GM12878 (cell line): ENCODE measurements at regions not wholly inside any gene's neighbourhood (a gene's known extent, or its start where the extent isn't known, plus 50 kb on each side); places are given as distances from the start of the nearest gene placed in this dataset.

Experiments
- BMI1 ChIP-seq: fragments of 450-650 bp; IDR thresholded peaks from 2 replicates; pipeline ENCODE4 v1.6.1; 2016; ENCODE audit warnings: mild to moderate bottlenecking, moderate library complexity, borderline replicate concordance
- SP1 ChIP-seq: IDR thresholded peaks from one replicate; pipeline ENCODE4 v1.6.1; 2011; ENCODE audit warnings: low read depth, low read length
- TF ChIP-seq, protein P1 (sequence below): fragments of 450-650 bp; IDR thresholded peaks from 2 replicates; pipeline ENCODE4 v1.6.1; 2017; ENCODE audit warnings: mild to moderate bottlenecking
- TF ChIP-seq, protein P2 (sequence below): fragments of 450-650 bp; IDR thresholded peaks from 2 replicates; pipeline ENCODE4 v1.6.1; 2017; ENCODE audit warnings: antibody characterized with exemption, mild to moderate bottlenecking, moderate library complexity
- TF ChIP-seq, protein P3 (sequence below): fragments of 450-650 bp; IDR thresholded peaks from 2 replicates; pipeline ENCODE4 v1.6.1; 2016; ENCODE audit warnings: mild to moderate bottlenecking, moderate library complexity, borderline replicate concordance

GRCh38 chr3:188949456-188949855 is 222.3 kb upstream of the TPRG1 start (continued):
- TF ChIP-seq, protein P1, sequence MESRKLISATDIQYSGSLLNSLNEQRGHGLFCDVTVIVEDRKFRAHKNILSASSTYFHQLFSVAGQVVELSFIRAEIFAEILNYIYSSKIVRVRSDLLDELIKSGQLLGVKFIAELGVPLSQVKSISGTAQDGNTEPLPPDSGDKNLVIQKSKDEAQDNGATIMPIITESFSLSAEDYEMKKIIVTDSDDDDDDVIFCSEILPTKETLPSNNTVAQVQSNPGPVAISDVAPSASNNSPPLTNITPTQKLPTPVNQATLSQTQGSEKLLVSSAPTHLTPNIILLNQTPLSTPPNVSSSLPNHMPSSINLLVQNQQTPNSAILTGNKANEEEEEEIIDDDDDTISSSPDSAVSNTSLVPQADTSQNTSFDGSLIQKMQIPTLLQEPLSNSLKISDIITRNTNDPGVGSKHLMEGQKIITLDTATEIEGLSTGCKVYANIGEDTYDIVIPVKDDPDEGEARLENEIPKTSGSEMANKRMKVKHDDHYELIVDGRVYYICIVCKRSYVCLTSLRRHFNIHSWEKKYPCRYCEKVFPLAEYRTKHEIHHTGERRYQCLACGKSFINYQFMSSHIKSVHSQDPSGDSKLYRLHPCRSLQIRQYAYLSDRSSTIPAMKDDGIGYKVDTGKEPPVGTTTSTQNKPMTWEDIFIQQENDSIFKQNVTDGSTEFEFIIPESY: no peak
- TF ChIP-seq, protein P2, sequence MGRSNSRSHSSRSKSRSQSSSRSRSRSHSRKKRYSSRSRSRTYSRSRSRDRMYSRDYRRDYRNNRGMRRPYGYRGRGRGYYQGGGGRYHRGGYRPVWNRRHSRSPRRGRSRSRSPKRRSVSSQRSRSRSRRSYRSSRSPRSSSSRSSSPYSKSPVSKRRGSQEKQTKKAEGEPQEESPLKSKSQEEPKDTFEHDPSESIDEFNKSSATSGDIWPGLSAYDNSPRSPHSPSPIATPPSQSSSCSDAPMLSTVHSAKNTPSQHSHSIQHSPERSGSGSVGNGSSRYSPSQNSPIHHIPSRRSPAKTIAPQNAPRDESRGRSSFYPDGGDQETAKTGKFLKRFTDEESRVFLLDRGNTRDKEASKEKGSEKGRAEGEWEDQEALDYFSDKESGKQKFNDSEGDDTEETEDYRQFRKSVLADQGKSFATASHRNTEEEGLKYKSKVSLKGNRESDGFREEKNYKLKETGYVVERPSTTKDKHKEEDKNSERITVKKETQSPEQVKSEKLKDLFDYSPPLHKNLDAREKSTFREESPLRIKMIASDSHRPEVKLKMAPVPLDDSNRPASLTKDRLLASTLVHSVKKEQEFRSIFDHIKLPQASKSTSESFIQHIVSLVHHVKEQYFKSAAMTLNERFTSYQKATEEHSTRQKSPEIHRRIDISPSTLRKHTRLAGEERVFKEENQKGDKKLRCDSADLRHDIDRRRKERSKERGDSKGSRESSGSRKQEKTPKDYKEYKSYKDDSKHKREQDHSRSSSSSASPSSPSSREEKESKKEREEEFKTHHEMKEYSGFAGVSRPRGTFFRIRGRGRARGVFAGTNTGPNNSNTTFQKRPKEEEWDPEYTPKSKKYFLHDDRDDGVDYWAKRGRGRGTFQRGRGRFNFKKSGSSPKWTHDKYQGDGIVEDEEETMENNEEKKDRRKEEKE: no peak
- TF ChIP-seq, protein P3, sequence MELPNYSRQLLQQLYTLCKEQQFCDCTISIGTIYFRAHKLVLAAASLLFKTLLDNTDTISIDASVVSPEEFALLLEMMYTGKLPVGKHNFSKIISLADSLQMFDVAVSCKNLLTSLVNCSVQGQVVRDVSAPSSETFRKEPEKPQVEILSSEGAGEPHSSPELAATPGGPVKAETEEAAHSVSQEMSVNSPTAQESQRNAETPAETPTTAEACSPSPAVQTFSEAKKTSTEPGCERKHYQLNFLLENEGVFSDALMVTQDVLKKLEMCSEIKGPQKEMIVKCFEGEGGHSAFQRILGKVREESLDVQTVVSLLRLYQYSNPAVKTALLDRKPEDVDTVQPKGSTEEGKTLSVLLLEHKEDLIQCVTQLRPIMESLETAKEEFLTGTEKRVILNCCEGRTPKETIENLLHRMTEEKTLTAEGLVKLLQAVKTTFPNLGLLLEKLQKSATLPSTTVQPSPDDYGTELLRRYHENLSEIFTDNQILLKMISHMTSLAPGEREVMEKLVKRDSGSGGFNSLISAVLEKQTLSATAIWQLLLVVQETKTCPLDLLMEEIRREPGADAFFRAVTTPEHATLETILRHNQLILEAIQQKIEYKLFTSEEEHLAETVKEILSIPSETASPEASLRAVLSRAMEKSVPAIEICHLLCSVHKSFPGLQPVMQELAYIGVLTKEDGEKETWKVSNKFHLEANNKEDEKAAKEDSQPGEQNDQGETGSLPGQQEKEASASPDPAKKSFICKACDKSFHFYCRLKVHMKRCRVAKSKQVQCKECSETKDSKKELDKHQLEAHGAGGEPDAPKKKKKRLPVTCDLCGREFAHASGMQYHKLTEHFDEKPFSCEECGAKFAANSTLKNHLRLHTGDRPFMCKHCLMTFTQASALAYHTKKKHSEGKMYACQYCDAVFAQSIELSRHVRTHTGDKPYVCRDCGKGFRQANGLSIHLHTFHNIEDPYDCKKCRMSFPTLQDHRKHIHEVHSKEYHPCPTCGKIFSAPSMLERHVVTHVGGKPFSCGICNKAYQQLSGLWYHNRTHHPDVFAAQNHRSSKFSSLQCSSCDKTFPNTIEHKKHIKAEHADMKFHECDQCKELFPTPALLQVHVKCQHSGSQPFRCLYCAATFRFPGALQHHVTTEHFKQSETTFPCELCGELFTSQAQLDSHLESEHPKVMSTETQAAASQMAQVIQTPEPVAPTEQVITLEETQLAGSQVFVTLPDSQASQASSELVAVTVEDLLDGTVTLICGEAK: no peak
- TF ChIP-seq BMI1 (no peak), SP1 (no peak)
